ENCODE measurements at regions not wholly inside any gene's neighbourhood (a gene's known extent, or its start where the extent isn't known, plus 50 kb on each side); places are given as distances from the start of the nearest gene placed in this dataset.

DNA sequence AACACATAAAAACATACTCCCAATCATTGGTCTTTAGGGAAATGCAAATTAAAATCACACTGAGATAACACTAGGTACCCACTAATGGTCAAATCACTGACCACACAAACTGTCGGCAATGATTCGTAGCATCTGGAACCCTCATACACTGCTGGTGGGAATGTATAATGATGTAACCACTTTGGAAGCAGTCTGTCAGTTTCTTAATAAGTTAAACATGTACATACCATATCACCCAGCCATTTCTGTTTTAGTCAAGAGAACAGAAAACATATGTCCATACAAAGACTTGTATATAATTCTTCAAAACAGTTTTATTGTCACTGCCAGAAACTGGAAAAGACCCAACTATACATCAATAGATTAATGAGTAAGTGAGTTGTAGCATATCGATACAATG lies 63.3 kb upstream of the LRRC3B start:
- no peak for DNase-seq

DNA sequence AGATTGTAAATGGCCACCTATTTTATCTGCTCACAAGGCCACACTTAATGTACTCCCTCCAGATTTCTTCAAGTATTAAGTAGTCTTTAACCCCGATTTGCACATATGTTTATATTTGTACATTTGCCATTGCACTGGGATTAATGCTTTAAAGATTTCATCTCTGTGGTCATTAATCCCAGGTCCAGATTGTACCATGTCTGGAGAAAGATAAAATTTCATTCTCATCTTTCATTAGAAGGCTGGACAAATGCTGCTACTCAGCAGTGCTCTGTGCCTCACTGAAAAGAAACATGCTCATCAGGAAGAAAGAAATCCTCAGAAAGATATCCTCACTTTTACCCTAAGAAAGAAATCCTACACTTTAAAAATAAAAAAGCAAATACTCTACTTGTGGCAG lies 62.5 kb upstream of the LRRC3B start:
- no peak for DNase-seq

DNA sequence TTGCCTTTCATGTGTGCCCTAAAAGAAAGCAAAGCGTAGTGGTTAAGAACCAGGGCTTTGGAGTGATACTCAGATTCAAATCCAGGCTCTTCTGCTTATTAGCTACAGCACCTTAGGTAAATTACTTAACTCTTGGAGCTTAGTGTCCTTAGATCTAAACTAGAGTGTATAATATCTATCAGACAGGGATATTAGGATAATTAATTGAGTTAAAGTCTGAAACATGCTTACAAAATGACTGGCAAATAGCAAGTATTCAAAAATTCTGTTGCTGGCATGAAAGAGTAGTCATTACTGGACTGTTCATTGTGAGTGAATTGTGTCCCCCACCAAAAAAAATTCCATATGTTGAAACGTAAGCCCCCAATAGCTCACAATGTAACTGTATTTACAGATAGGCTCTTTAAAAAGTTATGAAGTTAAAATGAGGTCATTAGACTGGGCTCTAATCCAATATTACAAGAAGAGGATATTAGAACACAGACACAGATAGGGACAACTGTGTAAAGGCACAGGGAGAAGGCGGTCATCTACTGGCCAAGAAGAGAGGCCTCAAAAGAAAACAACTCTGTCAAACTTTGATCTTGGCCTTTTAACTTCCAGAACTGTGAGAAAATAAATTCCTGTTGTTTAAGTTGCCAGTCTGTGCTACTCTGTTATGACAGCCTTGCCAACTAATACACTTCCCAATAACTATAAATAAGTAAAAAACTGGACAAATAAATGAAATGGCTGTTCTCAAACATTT lies 60.4 kb upstream of the LRRC3B start:
- no peak for DNase-seq
